Fibroblast of lung (primary cell): ENCODE measurements at regions not wholly inside any gene's neighbourhood (a gene's known extent, or its start where the extent isn't known, plus 50 kb on each side); places are given as distances from the start of the nearest gene placed in this dataset.

Source experiments
- DNase-seq, 2 donors: peaks; one replicate each; pipeline versions ENCODE4 v3.0.0 to v3.0.0-alpha.2; 2010; ENCODE audit warnings: low read depth in 2 of 2
- H2AFZ ChIP-seq: 2 replicates; pipeline ENCODE4 v1.5.1; 2012; ENCODE audit warnings: low read length, control low read depth, inconsistent platforms
- H3K27ac ChIP-seq: 2 replicates; pipeline ENCODE4 v1.5.1; 2011; ENCODE audit warnings: low read length, control low read depth; ENCODE audit not compliant: insufficient read depth
- H3K27me3 ChIP-seq: 2 replicates; pipeline ENCODE4 v1.5.1; 2011; ENCODE audit warnings: mild to moderate bottlenecking, low read length; ENCODE audit not compliant: control insufficient read depth, insufficient read depth
- H3K36me3 ChIP-seq: 2 replicates; pipeline ENCODE4 v1.5.1; 2011; ENCODE audit warnings: low read length; ENCODE audit not compliant: control insufficient read depth, insufficient read depth
- H3K4me1 ChIP-seq: 2 replicates; pipeline ENCODE4 v1.5.1; 2011; ENCODE audit warnings: low read length; ENCODE audit not compliant: control insufficient read depth, insufficient read depth; ENCODE audit errors: extremely low read depth
- H3K4me2 ChIP-seq: 2 replicates; pipeline ENCODE4 v1.5.1; 2011; ENCODE audit warnings: low read length, control low read depth; ENCODE audit not compliant: insufficient read depth; ENCODE audit errors: extremely low read depth
- H3K4me3 ChIP-seq, 4 experiments: fragments of 200-600 bp in 1 of 4; sonication (generic) in 1 of 4; replicated peaks in 1 of 4; 2 replicates each; pipeline ENCODE4 v1.5.1; 2011 to 2016; ENCODE audit warnings: low read length in 4 of 4, low read depth in 3 of 4, mild to moderate bottlenecking in 3 of 4, control low read depth in 2 of 4, inconsistent platforms in 1 of 4, mixed read lengths in 1 of 4; ENCODE audit not compliant: insufficient read depth in 1 of 4; ENCODE audit errors: control extremely low read depth in 1 of 4
- H3K79me2 ChIP-seq: 2 replicates; pipeline ENCODE4 v1.5.1; 2012; ENCODE audit warnings: mild to moderate bottlenecking, low read length, inconsistent platforms; ENCODE audit not compliant: control insufficient read depth, insufficient read depth
- H3K9ac ChIP-seq: 2 replicates; pipeline ENCODE4 v1.5.1; 2011; ENCODE audit warnings: mild to moderate bottlenecking, low read length, control low read depth; ENCODE audit not compliant: insufficient read depth
- H3K9me3 ChIP-seq: 2 replicates; pipeline ENCODE4 v1.5.1; 2012; ENCODE audit warnings: low read depth, low read length; ENCODE audit not compliant: control insufficient read depth, insufficient read depth
- H4K20me1 ChIP-seq: 2 replicates; pipeline ENCODE4 v1.5.1; 2011; ENCODE audit warnings: low read length; ENCODE audit not compliant: control insufficient read depth, insufficient read depth; ENCODE audit errors: extremely low read depth
- CTCF ChIP-seq, 2 donors: IDR thresholded peaks in 1 of 2; conservative IDR thresholded peaks in 1 of 2; 1 replicate in 1 of 2; 2 replicates in 1 of 2; pipeline ENCODE4 v1.5.1; 2011 to 2012; ENCODE audit warnings: low read length in 2 of 2, control low read depth in 1 of 2, inconsistent platforms in 1 of 2, low read depth in 1 of 2, mild to moderate bottlenecking in 1 of 2
- EZH2 ChIP-seq: IDR thresholded peaks from 2 replicates; pipeline ENCODE4 v1.5.1; 2012; ENCODE audit warnings: low read length, control low read depth, mild to moderate bottlenecking; ENCODE audit errors: missing control alignments

GRCh38 chr1:170354246-170354645, 177.7 kb upstream of the GORAB start:
- H2AFZ ChIP-seq, result no peak overlapping the region
- H3K9ac ChIP-seq, result no peak overlapping the region
- no peaks in the 10 kb centered on the region for H3K4me1 ChIP-seq
- H3K79me2 ChIP-seq, result no peaks in the 10 kb centered on the region
- H3K36me3 ChIP-seq, result no peaks in the 10 kb centered on the region
- no peaks in the 10 kb centered on the region for H4K20me1 ChIP-seq
- TF ChIP-seq EZH2 (no peak), CTCF (conservative IDR thresholded peaks at IDR 0.05 in 1 of 2, IDR thresholded peaks at IDR 0.05 in 1 of 2; ENCODE audit: low read depth in 1 of 2, low read length in 2 of 2) (no peak)
- DNase-seq, result no peak
- H3K27me3 ChIP-seq, result no peaks in the 10 kb centered on the region
- no peak overlapping the region for H3K4me2 ChIP-seq
- no peaks in the 10 kb centered on the region for H3K9me3 ChIP-seq
- H3K4me3 ChIP-seq, result no peak overlapping the region
- H3K27ac ChIP-seq, result no peak overlapping the region

GRCh38 chr1:170354690-170355089, 177.3 kb upstream of the GORAB start:
- Histone ChIP-seq H3K4me1 (no peaks in the 10 kb centered on the region), H3K4me2 (no peak overlapping the region), H3K36me3 (no peaks in the 10 kb centered on the region), H3K27ac (no peak overlapping the region), H2AFZ (no peak overlapping the region), H3K9ac (no peak overlapping the region), H3K27me3 (no peaks in the 10 kb centered on the region), H3K4me3 (no peak overlapping the region), H4K20me1 (no peaks in the 10 kb centered on the region), H3K9me3 (no peaks in the 10 kb centered on the region), H3K79me2 (no peaks in the 10 kb centered on the region)
- no peak for DNase-seq
- TF ChIP-seq CTCF (conservative IDR thresholded peaks at IDR 0.05 in 1 of 2, IDR thresholded peaks at IDR 0.05 in 1 of 2; ENCODE audit: low read depth in 1 of 2, low read length in 2 of 2) (no peak), EZH2 (no peak)

DNA sequence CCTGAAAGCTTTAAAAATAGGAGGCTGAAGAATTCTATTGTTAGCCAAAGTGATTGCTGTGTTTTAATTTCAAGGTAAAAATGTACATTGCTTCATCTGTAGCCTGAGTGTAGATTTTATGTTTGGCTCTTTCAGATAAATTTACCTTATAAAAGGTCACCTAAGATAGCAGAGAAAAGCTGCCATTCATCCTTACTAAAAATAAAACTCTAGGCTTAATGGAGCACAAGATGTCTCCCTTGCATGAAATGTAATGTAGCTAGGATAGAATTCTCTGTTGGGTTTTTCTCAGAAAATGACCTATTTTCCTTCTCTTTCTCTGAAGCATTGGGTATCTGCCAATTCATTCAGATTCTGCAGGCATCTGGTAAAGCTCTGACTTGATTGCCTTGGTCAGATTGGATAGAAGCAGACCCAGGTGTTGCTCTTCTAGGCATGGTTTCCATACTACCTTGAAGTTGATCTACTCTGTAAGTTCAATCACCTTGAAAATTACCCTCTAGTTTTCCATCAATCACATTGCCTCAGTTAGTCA, 176.6 kb upstream of the GORAB start:
- Histone ChIP-seq H3K4me1 (no peaks in the 10 kb centered on the region), H3K9ac (no peak overlapping the region), H2AFZ (no peak overlapping the region), H3K4me2 (no peak overlapping the region), H3K4me3 (no peak overlapping the region), H3K27me3 (no peaks in the 10 kb centered on the region), H3K36me3 (no peaks in the 10 kb centered on the region), H3K79me2 (no peaks in the 10 kb centered on the region), H4K20me1 (no peaks in the 10 kb centered on the region), H3K27ac (no peak overlapping the region), H3K9me3 (no peaks in the 10 kb centered on the region)
- TF ChIP-seq EZH2 (no peak), CTCF (conservative IDR thresholded peaks at IDR 0.05 in 1 of 2, IDR thresholded peaks at IDR 0.05 in 1 of 2; ENCODE audit: low read depth in 1 of 2, low read length in 2 of 2) (no peak)
- DNase-seq, result no peak
